ENCODE measurements at regions not wholly inside any gene's neighbourhood (a gene's known extent, or its start where the extent isn't known, plus 50 kb on each side); places are given as distances from the start of the nearest gene placed in this dataset.

- TF ChIP-seq EP300 (IDR thresholded peaks at IDR 0.05; ENCODE audit: borderline replicate concordance) (no peak), RAD21 (IDR thresholded peaks at IDR 0.05; ENCODE audit: low read depth) (no peak), CREB1 (IDR thresholded peaks at IDR 0.05; ENCODE audit: low read depth) (no peak), FOXM1 (IDR thresholded peaks at IDR 0.05; ENCODE audit: borderline replicate concordance, low read depth) (no peak), REST (IDR thresholded peaks at IDR 0.05; ENCODE audit: low read depth) (no peak), YY1 (IDR thresholded peaks at IDR 0.05; ENCODE audit: low read depth) (no peak), TAF1 (IDR thresholded peaks at IDR 0.05; ENCODE audit: low read depth) (no peak)
Observed at GRCh38 chr11:70522309-70522592, 123.9 kb downstream of the CTTN start.
